NCI-H2107 treated with DMSO at 0.1 percent for 48 hours (cell line): ENCODE measurements at regions not wholly inside any gene's neighbourhood (a gene's known extent, or its start where the extent isn't known, plus 50 kb on each side); places are given as distances from the start of the nearest gene placed in this dataset.

Experiments used
- DNase-seq: peaks from one replicate; lab custom pipeline; 2025; ENCODE audit not compliant: unreplicated experiment; lab: John Stamatoyannopoulos, UW

DNA sequence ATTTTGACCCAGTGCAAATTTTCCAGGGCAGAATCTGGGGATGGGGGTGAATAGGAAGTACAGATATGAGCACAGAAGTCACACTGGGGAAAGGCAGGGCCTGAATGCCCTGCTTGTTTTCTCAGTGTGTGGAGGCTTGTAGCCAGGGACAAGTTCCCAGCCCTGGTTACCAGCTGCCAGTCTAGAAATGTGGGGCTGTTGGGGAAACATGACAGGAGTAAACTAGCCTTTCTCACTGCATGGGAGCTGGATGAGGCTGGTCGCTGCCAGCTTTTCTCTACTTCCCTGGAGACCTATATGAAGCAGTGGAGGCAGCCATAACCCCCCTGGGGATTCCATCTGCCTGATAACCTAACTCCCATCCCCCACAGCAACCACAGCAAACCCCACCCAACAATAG is 2267.7 kb downstream of the PCDH9 start:
- DNase-seq, result no peak

DNA sequence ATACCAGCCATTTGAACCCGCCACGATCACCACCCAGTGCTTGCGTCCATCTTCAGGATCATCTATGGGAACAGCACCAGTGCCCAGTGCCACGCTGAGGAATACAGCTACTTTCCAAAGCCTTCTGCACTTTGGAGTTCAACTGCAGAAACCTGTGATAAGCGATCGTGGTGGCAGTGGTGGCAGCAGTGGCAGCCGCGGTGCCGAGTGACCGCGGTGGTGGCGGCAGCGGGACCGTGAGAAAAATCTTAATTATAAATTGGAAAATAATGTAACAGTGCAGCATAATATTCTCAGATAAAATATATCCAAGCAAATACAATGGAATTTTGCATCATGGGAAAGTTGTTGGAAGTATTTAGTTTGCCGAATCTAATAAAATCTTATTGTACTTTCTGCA is 2270.9 kb downstream of the PCDH9 start:
- DNase-seq, result no peak

DNA sequence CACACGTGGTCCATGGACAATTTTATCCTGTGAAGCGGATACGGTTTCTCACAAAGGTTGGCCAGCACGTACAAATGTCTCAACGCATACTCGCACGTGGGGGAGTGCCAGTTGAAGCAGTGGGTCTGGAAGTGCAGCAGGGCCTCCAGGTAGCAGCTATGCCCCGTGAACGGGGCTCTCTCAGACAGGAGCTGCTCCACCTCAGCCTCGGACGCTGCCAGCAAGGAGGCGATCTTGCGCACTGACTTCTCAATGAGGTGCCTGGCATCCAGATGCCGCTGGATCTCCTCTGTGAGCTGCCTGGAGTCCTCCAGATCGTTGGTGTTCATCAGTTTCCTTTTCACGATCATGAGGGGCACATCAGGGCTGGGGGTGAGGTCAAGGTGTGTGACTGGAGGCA is 2272.0 kb downstream of the PCDH9 start:
- DNase-seq, result no peak

DNA sequence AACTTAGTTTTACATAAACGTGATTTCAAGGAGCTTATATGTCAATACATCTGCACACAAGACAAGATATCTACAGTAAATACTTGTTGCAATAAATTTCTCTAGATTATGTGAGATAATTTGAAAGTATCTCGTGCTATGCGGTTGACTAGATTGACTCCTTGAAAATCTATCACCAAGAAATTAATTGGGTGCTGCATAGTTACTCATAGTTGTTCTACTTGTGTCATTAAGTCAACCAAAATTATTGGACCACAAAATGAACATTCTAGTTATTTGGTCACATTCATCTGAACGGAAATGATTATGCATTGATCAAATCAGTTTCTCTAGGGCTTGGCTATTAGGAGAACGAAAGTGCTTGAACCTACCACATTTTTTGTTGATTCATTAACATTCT is 2291.5 kb downstream of the PCDH9 start:
- DNase-seq, result no peak

DNA sequence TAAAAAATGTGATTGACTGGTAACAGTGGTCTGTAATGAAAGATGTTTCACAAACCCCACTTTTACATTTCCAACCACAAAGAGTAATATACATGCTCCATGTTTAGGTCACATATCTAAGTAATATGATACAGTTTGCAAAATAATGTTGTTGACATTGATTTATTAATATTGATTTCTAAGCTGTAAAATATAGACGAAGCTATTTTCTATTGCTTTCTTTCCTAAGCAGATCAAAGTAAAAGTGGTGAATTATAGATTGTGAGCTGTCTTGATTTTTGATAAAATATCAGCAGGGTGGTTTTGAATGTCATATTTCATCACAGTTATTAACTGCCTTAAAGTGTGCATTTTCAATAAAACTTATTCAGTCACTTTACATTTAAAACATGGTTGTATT is 2292.8 kb downstream of the PCDH9 start:
- no peak for DNase-seq

DNA sequence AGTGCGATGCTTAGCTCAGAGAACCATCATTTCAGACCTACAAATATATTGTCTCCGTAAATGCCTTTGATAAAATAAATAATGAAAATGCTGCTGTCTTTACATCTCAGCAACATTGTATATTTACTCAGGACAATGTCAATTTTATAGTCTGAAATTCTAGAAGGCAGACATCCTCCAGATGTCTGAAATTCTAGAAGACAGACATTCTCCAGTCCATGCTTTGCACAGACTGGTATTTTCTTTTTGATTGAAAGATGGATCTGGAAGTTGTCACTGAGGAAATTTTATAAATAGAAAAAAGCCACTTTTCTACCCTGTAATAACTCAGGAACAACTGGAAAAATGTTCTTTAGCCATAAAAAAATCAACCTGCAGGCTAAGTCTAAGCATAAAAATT is 2293.3 kb downstream of the PCDH9 start:
- DNase-seq, result no peak

DNA sequence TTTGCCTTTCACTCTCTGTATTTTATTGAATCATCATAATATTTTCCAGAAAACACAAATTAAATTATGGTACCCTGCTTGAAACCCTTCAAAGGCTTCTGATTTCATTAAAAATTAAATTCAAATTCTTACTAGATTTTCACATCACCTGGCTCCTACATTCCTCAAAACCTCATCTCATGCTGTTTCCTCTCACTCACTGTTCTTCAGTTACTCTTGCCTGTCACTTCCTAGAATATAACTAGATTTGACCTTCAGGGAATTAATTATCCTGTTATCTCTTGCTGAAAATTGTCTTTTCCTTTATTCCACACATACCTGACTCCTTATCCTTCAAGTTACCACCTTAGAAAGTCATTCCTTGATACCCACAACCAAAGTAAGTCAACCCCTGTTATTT is 2294.7 kb downstream of the PCDH9 start:
- DNase-seq, result no peak

DNA sequence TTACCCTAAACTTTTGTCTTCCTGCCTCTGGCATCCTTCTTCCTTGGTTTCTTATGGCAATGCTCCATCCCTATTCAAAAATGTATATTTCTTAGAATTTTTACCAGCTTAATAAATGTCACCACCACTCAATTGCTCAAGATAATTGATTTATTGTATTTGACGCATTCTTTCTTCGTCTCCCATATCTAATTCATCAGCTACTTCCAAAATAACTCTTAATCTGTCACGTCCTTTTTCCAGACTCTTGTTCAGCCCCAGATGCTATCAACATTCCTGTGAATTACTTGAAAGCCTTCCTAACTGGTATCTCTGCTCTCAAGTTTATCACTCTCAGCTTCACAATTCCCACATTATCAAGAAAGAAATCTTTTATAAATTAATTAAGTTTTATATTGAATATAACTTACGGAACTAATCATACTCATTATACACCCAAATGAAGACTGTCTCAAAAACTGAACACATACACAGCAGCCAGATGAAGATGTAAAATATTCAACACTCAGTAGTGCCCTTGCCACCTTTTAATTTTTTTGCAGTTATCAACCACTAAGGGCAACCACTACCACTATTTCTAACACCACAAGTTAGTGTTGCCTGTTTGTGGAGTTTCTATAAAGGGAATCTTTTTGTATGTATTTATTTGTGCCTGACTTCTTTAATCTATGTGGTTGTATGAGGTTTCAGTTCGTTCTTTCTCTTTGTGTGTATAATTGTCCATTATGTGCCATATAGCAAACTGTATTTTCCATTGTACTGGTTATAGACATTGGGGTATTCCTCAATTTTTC is 2295.4 kb downstream of the PCDH9 start:
- DNase-seq, result no peak

DNA sequence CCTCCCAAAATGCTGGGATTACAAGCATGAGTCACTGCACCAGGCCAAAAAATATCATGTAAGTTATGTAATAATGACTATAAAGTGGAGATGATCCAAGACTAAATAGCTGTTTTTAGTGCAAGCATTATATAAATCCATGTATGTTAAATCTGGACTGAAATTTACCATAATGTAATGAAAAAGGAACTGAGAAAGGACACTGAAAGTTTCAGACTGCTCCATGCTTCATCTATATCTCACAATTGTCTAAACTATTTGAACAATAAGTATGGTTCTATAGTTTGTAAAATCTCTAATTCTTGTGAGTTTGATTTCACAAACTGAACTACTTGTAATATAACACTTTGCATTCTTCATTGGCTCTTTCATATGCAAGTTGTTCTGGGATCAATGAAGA is 2299.5 kb downstream of the PCDH9 start:
- no peak for DNase-seq

DNA sequence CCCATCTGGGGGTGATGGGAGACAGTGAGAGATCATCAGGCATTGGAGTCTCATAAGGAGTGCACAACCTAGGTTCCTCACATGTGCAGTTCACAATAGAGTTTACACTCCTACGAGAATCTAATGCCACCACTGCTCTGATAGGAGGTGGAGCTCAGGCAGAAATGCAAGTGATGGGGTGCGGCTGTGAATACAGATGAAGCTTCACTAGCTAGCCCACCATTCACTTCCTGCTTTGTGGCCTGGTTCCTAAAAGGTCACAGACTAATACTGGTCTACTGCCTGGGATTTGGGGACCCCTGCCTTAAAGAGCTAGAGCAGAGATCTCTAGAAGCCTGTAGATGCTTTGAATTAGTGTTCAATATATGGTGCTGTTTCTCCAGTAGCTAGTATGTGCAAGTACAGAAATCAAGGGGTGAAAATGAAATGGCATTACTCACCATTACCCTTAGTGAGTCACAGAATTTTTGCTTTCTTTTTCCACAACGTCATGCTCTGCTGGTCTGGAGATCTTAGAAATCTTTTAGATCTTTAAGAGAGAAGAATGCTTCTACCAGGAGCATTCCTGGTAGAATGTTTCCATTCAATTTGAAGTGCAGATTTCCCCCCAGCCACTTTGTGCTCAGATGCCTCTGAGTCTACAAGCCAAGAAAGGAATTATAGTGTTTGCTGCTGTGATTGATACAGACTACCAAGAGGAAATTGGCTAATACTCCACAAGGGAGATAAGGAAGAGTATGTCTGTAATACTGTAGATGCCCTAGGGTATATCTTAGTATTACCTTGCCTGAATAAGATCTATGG is 2301.2 kb downstream of the PCDH9 start:
- no peak for DNase-seq

DNA sequence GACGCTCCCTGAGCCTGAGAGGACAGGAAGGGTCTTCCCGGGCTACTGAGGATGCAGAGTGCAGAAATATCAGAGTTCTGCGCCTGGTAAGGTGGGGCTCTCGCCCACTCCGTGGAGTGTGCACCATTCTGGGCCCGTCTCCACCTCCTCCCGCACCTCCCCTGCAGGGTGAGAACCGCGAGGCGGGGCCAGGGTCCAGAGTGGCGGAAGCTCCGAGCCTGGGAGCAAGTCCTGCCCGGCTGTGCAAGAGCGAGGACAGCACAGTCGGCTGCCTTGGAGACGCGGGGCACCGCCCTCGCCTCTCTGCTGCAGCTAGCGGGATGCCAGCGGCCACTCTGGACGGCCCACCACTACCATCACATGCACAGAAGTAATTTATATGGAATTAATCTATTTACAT is 2304.4 kb downstream of the PCDH9 start:
- DNase-seq, result no peak

DNA sequence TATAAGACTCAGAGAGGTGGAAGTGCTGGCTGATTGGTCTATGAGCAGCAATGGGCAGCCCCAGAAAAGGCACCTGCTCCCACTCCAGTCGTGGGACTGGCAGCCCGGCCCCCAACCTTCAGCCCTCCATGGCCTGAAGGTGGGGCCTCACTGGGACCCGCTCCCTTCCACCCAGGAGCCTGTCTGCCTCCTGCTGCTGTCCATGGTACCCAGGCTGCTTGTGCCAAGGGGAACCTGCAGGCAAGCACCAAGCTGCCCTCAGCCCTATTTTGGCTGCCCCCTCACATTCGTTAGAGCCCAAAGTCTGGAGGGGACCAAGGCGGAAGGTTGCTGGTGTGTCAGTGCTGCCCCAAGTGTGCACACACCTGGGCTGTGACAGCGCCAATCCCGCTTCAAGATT is 2304.9 kb downstream of the PCDH9 start:
- no peak for DNase-seq

DNA sequence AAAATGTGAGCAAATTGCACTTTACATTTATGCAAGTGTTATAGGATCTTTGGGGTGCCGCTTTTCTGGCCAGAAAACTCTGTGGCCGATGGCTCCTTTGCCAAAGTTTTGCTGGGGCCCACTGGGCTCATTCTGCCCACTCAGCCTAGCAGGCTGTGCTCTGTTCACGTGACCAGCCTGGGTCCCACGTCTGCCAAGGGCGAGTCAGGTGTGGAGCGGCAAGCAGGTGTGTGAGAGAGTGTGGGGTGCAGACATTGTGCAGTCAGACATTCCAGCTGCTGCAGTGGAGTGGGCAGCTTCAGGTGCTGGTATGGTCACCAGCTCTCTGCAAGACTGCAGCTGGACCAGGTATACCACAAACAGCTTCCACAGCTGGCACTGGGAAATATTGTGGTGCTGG is 2305.7 kb downstream of the PCDH9 start:
- DNase-seq, result no peak

DNA sequence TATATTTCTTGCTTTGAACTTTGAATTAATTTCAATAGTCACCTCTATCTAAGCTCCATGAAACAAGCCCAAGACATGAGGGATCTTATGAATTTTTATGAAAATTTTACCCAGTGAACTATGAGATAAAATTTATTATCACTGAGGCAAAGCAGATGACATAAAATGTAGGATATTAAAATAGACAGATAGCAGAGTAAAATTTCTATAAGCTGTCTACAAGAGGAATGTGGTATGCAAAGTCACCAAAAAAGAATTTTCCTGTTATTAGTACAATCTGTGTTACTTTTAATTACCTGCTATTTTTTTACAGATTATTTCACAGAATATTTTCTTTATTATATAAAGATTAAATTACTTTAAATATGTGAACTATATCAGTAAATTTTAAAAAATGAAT is 2312.6 kb downstream of the PCDH9 start:
- no peak for DNase-seq

DNA sequence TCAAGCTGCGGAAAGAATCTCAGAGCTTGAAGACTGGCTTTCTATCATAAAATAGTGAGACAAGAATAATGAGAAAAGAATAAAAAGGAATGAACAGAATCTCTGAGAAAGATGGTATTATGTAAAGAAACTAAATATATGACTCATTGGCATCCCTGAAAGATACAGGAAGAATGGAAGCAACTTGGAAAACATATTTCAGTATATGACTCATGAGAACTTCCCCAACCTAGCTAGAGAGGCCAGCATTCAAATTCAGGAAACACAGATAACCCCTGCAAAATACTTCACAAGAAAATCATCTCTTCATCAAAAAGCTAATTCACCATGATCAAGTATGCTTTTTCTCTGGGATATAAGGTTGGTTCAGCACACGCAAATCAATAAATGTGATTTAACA is 2318.0 kb downstream of the PCDH9 start:
- no peak for DNase-seq

DNA sequence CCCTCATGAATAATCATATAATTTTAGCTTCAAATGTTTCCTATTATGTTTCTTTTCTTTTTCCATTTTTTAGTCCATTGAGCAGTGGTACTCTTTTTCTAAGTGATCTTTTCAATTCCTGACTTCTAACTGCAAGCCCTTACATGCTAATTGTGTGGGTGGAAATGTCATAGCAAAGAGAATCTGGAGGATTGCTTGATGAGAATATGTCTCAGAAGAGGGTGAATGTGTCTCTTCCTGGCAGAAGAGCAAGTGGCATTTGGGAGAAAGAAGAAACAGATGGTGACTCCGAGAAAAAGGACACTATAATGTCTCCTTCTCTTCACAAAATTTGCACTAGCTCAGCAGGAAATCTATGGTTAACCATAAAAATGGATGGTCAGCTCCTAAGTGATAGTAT is 2320.0 kb downstream of the PCDH9 start:
- DNase-seq, result no peak

DNA sequence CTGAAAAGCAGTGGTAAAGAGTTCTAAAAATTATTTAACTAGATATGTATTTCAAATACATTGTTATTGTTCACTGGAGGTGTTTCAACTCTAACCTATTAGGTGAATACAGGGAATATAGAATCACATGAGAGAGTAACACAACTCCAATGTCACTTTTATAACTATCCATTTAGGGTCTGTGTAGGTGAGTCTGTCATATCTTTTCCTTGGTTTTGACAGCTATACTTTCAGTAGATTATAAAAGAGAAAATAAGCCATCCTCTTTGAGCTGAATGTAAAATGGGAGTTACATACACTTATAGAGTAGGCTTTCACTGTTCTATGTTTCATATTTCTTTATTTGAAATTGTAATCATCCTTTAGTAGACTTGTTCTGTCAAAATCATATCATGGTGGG is 2321.0 kb downstream of the PCDH9 start:
- DNase-seq, result no peak

DNA sequence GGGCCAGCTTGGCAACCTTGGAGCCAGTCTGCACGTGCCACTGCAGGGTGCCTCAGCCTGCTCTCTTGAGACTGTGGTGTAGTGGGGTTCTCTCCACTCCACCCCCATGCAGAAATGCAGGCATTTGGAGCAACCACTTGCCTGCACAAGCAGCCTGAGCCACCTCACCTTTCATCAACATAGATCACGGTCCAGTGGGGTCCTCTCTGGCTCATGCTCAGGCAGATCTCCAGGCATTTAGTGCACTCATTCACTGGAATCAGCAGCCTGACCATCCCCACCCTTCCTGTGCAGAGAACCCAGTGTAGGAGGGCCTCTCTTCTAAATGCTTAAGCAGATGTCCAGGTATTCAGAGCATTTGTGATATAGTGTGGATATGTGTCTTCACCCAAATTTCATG is 2330.1 kb downstream of the PCDH9 start:
- DNase-seq, result no peak

DNA sequence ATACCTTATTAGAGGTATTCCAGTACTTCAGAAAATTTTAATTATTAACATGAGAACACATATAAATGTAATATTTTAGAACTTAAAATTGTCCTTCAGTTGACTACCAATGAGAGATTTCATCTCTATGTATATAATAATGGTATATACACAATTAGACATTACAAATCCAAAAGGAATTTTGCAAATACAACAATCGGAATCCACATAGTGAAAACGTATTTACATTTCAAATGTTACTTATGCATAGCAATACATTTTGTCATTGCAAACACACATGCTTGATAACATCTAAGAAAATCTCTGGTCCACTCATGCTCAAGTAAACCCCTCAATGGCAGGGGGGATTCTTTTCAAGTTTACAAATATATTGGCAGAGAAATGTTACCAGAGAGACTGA is 2345.2 kb downstream of the PCDH9 start:
- no peak for DNase-seq

DNA sequence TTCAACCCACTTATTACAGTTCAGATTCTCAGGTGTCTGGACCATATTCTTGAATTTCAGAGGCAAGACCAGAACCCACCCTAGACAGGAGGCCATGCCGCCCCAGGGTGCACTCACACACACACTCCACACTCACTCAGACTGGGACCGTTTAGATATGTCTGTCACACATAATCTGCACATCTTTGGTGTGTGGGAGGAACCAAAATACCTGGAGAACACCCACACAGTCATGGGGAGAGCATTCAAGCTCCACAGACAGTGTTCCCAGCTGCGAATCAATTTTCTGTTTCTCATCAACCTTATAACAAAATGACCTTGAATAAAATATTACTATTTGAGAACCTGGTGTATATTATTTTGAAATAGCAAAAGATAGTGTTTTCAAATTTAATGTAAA is 2353.0 kb downstream of the PCDH9 start:
- DNase-seq, result no peak

DNA sequence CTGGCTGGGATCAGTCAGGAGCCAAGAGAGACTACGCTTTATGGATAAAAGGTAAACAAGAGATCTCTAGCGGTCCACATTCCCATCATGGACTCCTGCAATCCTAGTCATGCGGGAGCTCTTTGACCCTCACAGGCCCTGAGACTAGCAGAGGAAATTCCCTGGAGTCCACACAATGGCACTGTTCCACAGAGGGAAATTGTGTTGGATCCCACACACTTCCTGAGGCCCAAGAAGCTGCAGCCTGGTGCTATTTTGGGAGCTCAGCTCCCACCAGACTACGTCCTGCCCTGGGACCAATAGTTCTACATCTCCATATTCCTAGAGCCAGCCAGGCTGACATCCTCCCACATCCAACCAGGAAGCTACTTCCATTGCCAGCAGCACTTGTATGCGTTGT is 2358.4 kb downstream of the PCDH9 start:
- DNase-seq, result no peak

DNA sequence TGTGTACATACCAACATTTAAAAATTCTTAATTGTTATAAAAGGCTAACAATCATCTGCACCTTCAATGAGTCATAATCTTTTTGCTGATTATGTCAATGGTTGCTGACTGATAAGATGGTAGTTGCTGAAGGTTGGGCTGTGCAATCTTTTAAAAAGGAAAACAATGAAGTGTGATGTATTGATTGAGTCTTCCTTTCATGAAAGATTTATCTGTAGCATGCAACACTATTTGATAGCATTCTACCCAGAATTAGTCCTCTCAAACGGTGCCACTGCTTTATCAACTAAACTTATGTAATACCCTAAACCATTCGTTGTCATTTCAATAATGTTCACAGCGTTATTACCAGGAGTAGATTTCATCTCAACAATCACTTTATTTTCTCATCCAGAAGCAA is 2360.6 kb downstream of the PCDH9 start:
- no peak for DNase-seq

DNA sequence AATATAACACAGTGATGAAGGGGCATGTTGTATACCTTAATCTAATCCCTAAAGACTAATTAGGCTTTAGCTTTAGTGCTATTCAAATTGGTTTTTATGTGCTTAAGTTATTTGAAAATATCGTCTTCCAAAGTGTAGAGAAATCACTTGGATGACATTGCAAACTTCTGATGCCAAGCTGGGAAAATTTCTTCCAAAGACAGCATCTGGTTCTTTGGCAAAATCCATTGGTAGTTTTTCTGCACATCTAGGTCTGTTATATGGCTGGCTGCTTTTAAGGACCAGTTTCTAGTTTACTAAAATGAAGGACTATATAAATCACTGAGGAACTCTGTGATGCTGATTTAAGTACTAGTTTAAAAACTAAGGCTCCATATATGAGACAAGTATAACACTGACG is 2362.3 kb downstream of the PCDH9 start:
- no peak for DNase-seq
